B cell (primary cell): ENCODE measurements at regions not wholly inside any gene's neighbourhood (a gene's known extent, or its start where the extent isn't known, plus 50 kb on each side); places are given as distances from the start of the nearest gene placed in this dataset.

Experiments
- ATAC-seq: fragments of 200-7000 bp; cut with Tn5 transposase; one replicate; pipeline ENCODE4 v1.10.0; 2021; ENCODE audit warnings: low read depth, mild to moderate bottlenecking, moderate number of reproducible peaks, moderate library complexity
- CTCF ChIA-PET: fragments of 350-600 bp; sonication (Branson Sonifier 250); formaldehyde crosslinking; loops from one replicate; lab custom pipeline; 2021; ENCODE audit warnings: antibody characterized with exemption, inconsistent platforms; lab: Charles Lee
- POLR2A ChIA-PET: fragments of 350-600 bp; sonication (Branson Sonifier 250); formaldehyde crosslinking; loops from one replicate; lab custom pipeline; 2021; ENCODE audit warnings: antibody characterized with exemption; lab: Charles Lee
- DNase-seq: peaks from one replicate; pipeline ENCODE4 v3.0.0; 2013
- H2AFZ ChIP-seq: 2 replicates; pipeline ENCODE4 v1.6.1; 2012; ENCODE audit warnings: mild to moderate bottlenecking, low read depth, low read length; ENCODE audit not compliant: insufficient read depth, poor library complexity, severe bottlenecking
- H3K27ac ChIP-seq, 2 donors: 1 replicate in 1 of 2; 2 replicates in 1 of 2; pipeline ENCODE4 v1.5.1; 2012 to 2013; ENCODE audit warnings: low read length in 2 of 2, mild to moderate bottlenecking in 2 of 2, moderate library complexity in 1 of 2
- H3K27me3 ChIP-seq, 4 experiments: fragments of 200-600 bp in 1 of 4; sonication (generic) in 1 of 4; replicated peaks in 1 of 4; 1 replicate in 2 of 4; 2 replicates in 2 of 4; pipeline versions ENCODE4 v1.6.1 to v1.7.0; 2013 to 2016; ENCODE audit warnings: low read length in 3 of 4, mild to moderate bottlenecking in 2 of 4, mixed read lengths in 1 of 4, moderate library complexity in 1 of 4; ENCODE audit not compliant: insufficient read depth in 4 of 4, control insufficient read depth in 3 of 4; ENCODE audit errors: control extremely low read depth in 1 of 4
- H3K36me3 ChIP-seq, 2 experiments: replicated peaks in 1 of 2; 1 replicate in 1 of 2; 2 replicates in 1 of 2; pipeline versions ENCODE4 v1.6.1 to v1.7.1; 2013; ENCODE audit warnings: low read length in 1 of 2; ENCODE audit not compliant: insufficient read depth in 2 of 2, control insufficient read depth in 1 of 2; ENCODE audit errors: control extremely low read depth in 1 of 2, extremely low read depth in 1 of 2
- H3K4me1 ChIP-seq, 2 donors: fragments of 200-600 bp in 1 of 2; sonication (generic) in 1 of 2; 1 replicate in 1 of 2; 2 replicates in 1 of 2; pipeline versions ENCODE4 v1.5.1 to v1.6.1; 2013 to 2017; ENCODE audit warnings: low read length in 2 of 2; ENCODE audit not compliant: control insufficient read depth in 2 of 2, insufficient read depth in 2 of 2
- H3K4me2 ChIP-seq: replicated peaks from 2 replicates; pipeline ENCODE3; 2012; ENCODE audit warnings: mild to moderate bottlenecking, low read depth, low read length; ENCODE audit not compliant: poor library complexity, severe bottlenecking
- H3K4me3 ChIP-seq, 5 experiments: fragments of 200-600 bp in 1 of 5; sonication (generic) in 1 of 5; 1 replicate in 3 of 5; 2 replicates in 2 of 5; pipeline versions ENCODE4 v1.5.1 to v1.7.0; 2011 to 2016; ENCODE audit warnings: low read length in 4 of 5, mild to moderate bottlenecking in 4 of 5, low read depth in 2 of 5, control low read depth in 1 of 5, moderate library complexity in 1 of 5; ENCODE audit not compliant: insufficient read depth in 1 of 5; ENCODE audit errors: control extremely low read depth in 1 of 5, extremely low read depth in 1 of 5
- H3K79me2 ChIP-seq: fragments of 200-600 bp; sonication (generic); one replicate; pipeline ENCODE4 v1.6.0; 2016; ENCODE audit warnings: low read length; ENCODE audit not compliant: control insufficient read depth, insufficient read depth
- H3K9ac ChIP-seq: fragments of 200-600 bp; sonication (generic); 2 replicates; pipeline ENCODE4 v1.6.1; 2017; ENCODE audit warnings: mild to moderate bottlenecking, low read length, moderate library complexity
- H3K9me3 ChIP-seq, 3 donors: one replicate each; pipeline versions ENCODE4 v1.6.1 to v1.7.1; 2013; ENCODE audit warnings: low read length in 2 of 3; ENCODE audit not compliant: control insufficient read depth in 2 of 3, insufficient read depth in 1 of 3; ENCODE audit errors: control extremely low read depth in 1 of 3
- H4K20me1 ChIP-seq: 2 replicates; pipeline ENCODE4 v1.6.0; 2012; ENCODE audit warnings: mild to moderate bottlenecking, low read length; ENCODE audit not compliant: insufficient read depth, control insufficient read depth, poor library complexity, severe bottlenecking
- H3K27ac Mint-ChIP-seq: one replicate; pipeline ENCODE4 v1.8.0; 2021; ENCODE audit warnings: mixed read lengths
- H3K27me3 Mint-ChIP-seq: one replicate; pipeline ENCODE4 v1.8.0; 2021; ENCODE audit warnings: mixed read lengths
- H3K4me1 Mint-ChIP-seq: one replicate; pipeline ENCODE4 v1.8.0; 2021; ENCODE audit warnings: mixed read lengths
- H3K4me3 Mint-ChIP-seq: one replicate; pipeline ENCODE4 v1.8.0; 2021; ENCODE audit warnings: mixed read lengths
- H3K9me3 Mint-ChIP-seq: one replicate; pipeline ENCODE4 v1.8.0; 2022; ENCODE audit warnings: mixed read lengths; ENCODE audit not compliant: insufficient read depth
- CTCF ChIP-seq: fragments of 200-600 bp; IDR thresholded peaks from one replicate; pipeline ENCODE4 v1.8.0; 2022; ENCODE audit warnings: antibody characterized with exemption, mild to moderate bottlenecking
- EZH2 ChIP-seq: IDR thresholded peaks from 2 replicates; pipeline ENCODE4 v1.6.1; 2012; ENCODE audit warnings: borderline replicate concordance, low read depth, mild to moderate bottlenecking, moderate library complexity, low read length; ENCODE audit not compliant: insufficient read depth, poor library complexity, severe bottlenecking
- WGBS: methylation state at CpG from one replicate; pipeline ENCODE4 v1.1.5; 2013; ENCODE audit warnings: missing lambda C conversion rate; ENCODE audit not compliant: insufficient coverage; 5-methylcytosine and 5-hydroxymethylcytosine counted together
- intact Hi-C: fragments of 100-400 bp; cut with micrococcal nuclease; formaldehyde crosslinking; loops from one replicate; pipeline ENCODE4 v1.10.0; 2022

GRCh38 chr9:92176068-92176799 is 61.0 kb upstream of the SPTLC1 start:
- CTCF ChIA-PET = no interaction called here
- ATAC-seq (no peak), DNase-seq (no peak)
- peaks cover 6% of the 10 kb centered on the region for H3K9me3 Mint-ChIP-seq
- Histone ChIP-seq H3K36me3 (no peaks in the 10 kb centered on the region), H3K4me1 (no peaks in the 10 kb centered on the region), H3K4me3 (no peak overlapping the region), H3K9me3 (peaks cover 0 to 22% (median 5%) of the 10 kb centered on the region in 3 donors), H3K79me2 (no peaks in the 10 kb centered on the region), H3K27ac (no peak overlapping the region), H3K4me2 (no peak overlapping the region), H3K27me3 (no peaks in the 10 kb centered on the region), H2AFZ (no peak overlapping the region), H3K9ac (no peak overlapping the region), H4K20me1 (no peaks in the 10 kb centered on the region)
- WGBS = 81% methylated on average over 8 of the region's 9 CpGs
- peaks cover 4% of the 10 kb centered on the region for H3K4me1 Mint-ChIP-seq
- POLR2A ChIA-PET = no interaction called here
- peaks cover 3% of the 10 kb centered on the region for H3K27me3 Mint-ChIP-seq
- H3K27ac Mint-ChIP-seq = no peak overlapping the region
- H3K4me3 Mint-ChIP-seq = no peak overlapping the region
- intact Hi-C loops = no loop called here
- TF ChIP-seq EZH2 (no peak), CTCF (no peak)

- H3K4me1 ChIP-seq = no peaks in the 10 kb centered on the region
- no peaks in the 10 kb centered on the region for H4K20me1 ChIP-seq
- H3K79me2 ChIP-seq = no peaks in the 10 kb centered on the region
- H3K4me2 ChIP-seq = no peak overlapping the region
- H3K4me3 ChIP-seq = no peak overlapping the region
- H3K9me3 Mint-ChIP-seq = peaks cover 6% of the 10 kb centered on the region
- no peak for TF ChIP-seq CTCF
- no peak for TF ChIP-seq EZH2
- H3K27me3 Mint-ChIP-seq = peaks cover 3% of the 10 kb centered on the region
- no peak overlapping the region for H3K4me3 Mint-ChIP-seq
- WGBS = 86% methylated on average over 1 of the region's 2 CpGs
- H2AFZ ChIP-seq = no peak overlapping the region
- H3K4me1 Mint-ChIP-seq = peaks cover 1% of the 10 kb centered on the region
- POLR2A ChIA-PET = no interaction called here
- peaks cover 0 to 22% (median 5%) of the 10 kb centered on the region in 3 donors for H3K9me3 ChIP-seq
- H3K27ac Mint-ChIP-seq = no peak overlapping the region
- H3K27ac ChIP-seq = no peak overlapping the region
- no peak for DNase-seq
- H3K36me3 ChIP-seq = no peaks in the 10 kb centered on the region
- CTCF ChIA-PET = no interaction called here
- no peak overlapping the region for H3K9ac ChIP-seq
- H3K27me3 ChIP-seq = no peaks in the 10 kb centered on the region
- ATAC-seq = no peak
- intact Hi-C loops = no loop called here
Measured at GRCh38 chr9:92175441-92175840, 60.2 kb upstream of the SPTLC1 start.
